ENCODE measurements at regions not wholly inside any gene's neighbourhood (a gene's known extent, or its start where the extent isn't known, plus 50 kb on each side); places are given as distances from the start of the nearest gene placed in this dataset.

DNA sequence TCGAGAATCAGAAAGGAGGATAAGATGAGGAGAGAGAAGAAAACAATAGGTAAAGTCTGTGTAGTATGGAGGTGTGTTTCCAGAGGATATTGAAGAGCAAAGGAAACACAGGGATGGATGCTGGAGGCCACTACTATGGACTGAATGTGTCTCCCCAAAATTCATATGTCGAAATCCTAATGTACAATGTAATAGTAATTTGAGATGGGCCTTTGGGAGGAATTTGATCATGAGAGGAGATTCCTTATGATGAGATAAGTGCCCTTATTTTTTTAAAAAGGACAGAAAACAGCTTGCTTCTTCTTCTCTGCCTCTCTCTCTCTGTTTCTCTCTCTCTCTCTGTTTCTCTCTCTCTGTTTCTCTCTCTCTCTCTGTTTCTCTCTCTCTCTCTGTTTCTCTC, 602.2 kb upstream of the ADAMTS5 start:
- Histone ChIP-seq H3K4ac (ENCODE audit: low read depth in 1 of 2, low read length in 2 of 2) (no peak overlapping the region), H3K36me3 (ENCODE audit: control insufficient read depth in 1 of 2, insufficient read depth in 2 of 2, low read depth in 1 of 2, low read length in 2 of 2) (no peaks in the 10 kb centered on the region), H3K9ac (ENCODE audit: low read length) (peak overlapping the region; percentile 87), H2AFZ (ENCODE audit: low read depth, low read length) (no peak overlapping the region), H3K23ac (ENCODE audit: low read length in 2 of 2) (no peak overlapping the region), H2AK5ac (ENCODE audit: low read length, severe bottlenecking) (peak overlapping the region; percentile 99), H2BK120ac (ENCODE audit: low read depth, low read length) (no peak overlapping the region), H4K8ac (ENCODE audit: low read length) (no peak overlapping the region), H3K27me3 (ENCODE audit: control insufficient read depth in 1 of 2, insufficient read depth in 1 of 2, low read length in 2 of 2) (no peaks in the 10 kb centered on the region), H3K4me3 (ENCODE audit: insufficient read depth in 1 of 2, low read depth in 1 of 2, low read length in 2 of 2) (peak overlapping the region in 1 of 2 experiments; percentile 63), H2BK15ac (ENCODE audit: low read depth, poor library complexity, severe bottlenecking) (no peak overlapping the region), H2BK5ac (ENCODE audit: low read depth, low read length, poor library complexity, severe bottlenecking) (peak overlapping the region; percentile 95), H2BK12ac (ENCODE audit: low read length in 2 of 2) (no peak overlapping the region), H3K4me1 (ENCODE audit: control insufficient read depth, insufficient read depth, low read depth, low read length) (peaks cover 2% of the 10 kb centered on the region), H3K9me3 (ENCODE audit: control insufficient read depth, low read length) (no peaks in the 10 kb centered on the region), H4K91ac (ENCODE audit: low read length) (no peak overlapping the region), H3K14ac (ENCODE audit: low read length in 2 of 2) (no peak overlapping the region), H3K18ac (ENCODE audit: low read depth in 1 of 2, low read length in 2 of 2) (no peak overlapping the region), H3K79me1 (replicated peaks; ENCODE audit: low read length, poor library complexity, severe bottlenecking) (no peaks in the 10 kb centered on the region), H3K4me2 (ENCODE audit: low read length, poor library complexity, severe bottlenecking) (no peak overlapping the region), H3K27ac (ENCODE audit: low read length, poor library complexity, severe bottlenecking) (peak overlapping the region; percentile 100)
- 95% methylated on average over 1 of the region's 2 CpGs for WGBS
- no peak for DNase-seq

- H3K36me3 ChIP-seq (ENCODE audit: control insufficient read depth in 1 of 2, insufficient read depth in 2 of 2, low read depth in 1 of 2, low read length in 2 of 2): no peaks in the 10 kb centered on the region
- H2BK5ac ChIP-seq (ENCODE audit: low read depth, low read length, poor library complexity, severe bottlenecking): no peak overlapping the region
- no peak overlapping the region for H3K23ac ChIP-seq (ENCODE audit: low read length in 2 of 2)
- H2AK5ac ChIP-seq (ENCODE audit: low read length, severe bottlenecking): peak overlapping the region; percentile 56
- H3K4ac ChIP-seq (ENCODE audit: low read depth in 1 of 2, low read length in 2 of 2): no peak overlapping the region
- no peaks in the 10 kb centered on the region for H3K79me1 ChIP-seq (replicated peaks; ENCODE audit: low read length, poor library complexity, severe bottlenecking)
- no peak for DNase-seq
- H3K4me1 ChIP-seq (ENCODE audit: control insufficient read depth, insufficient read depth, low read depth, low read length): peaks cover 2% of the 10 kb centered on the region
- H2BK12ac ChIP-seq (ENCODE audit: low read length in 2 of 2): no peak overlapping the region
- H3K14ac ChIP-seq (ENCODE audit: low read length in 2 of 2): no peak overlapping the region
- H3K4me3 ChIP-seq (ENCODE audit: insufficient read depth in 1 of 2, low read depth in 1 of 2, low read length in 2 of 2): no peak overlapping the region
- H2AFZ ChIP-seq (ENCODE audit: low read depth, low read length): no peak overlapping the region
- H4K8ac ChIP-seq (ENCODE audit: low read length): no peak overlapping the region
- no peak overlapping the region for H2BK120ac ChIP-seq (ENCODE audit: low read depth, low read length)
- no peaks in the 10 kb centered on the region for H3K9me3 ChIP-seq (ENCODE audit: control insufficient read depth, low read length)
- H3K9ac ChIP-seq (ENCODE audit: low read length): no peak overlapping the region
- H3K4me2 ChIP-seq (ENCODE audit: low read length, poor library complexity, severe bottlenecking): no peak overlapping the region
- H2BK15ac ChIP-seq (ENCODE audit: low read depth, poor library complexity, severe bottlenecking): no peak overlapping the region
- H3K18ac ChIP-seq (ENCODE audit: low read depth in 1 of 2, low read length in 2 of 2): no peak overlapping the region
- no peak overlapping the region for H4K91ac ChIP-seq (ENCODE audit: low read length)
- WGBS: 83% methylated on average over 1 of the region's 1 CpG
- H3K27me3 ChIP-seq (ENCODE audit: control insufficient read depth in 1 of 2, insufficient read depth in 1 of 2, low read length in 2 of 2): no peaks in the 10 kb centered on the region
- no peak overlapping the region for H3K27ac ChIP-seq (ENCODE audit: low read length, poor library complexity, severe bottlenecking)
These were observed 600.5 kb upstream of the ADAMTS5 start for GRCh38 chr21:27567381-27567780.

GRCh38 chr21:27566521-27566920, 599.6 kb upstream of the ADAMTS5 start:
- H2BK15ac ChIP-seq (ENCODE audit: low read depth, poor library complexity, severe bottlenecking): no peak overlapping the region
- H3K27me3 ChIP-seq (ENCODE audit: control insufficient read depth in 1 of 2, insufficient read depth in 1 of 2, low read length in 2 of 2): no peaks in the 10 kb centered on the region
- H3K9ac ChIP-seq (ENCODE audit: low read length): no peak overlapping the region
- H4K8ac ChIP-seq (ENCODE audit: low read length): no peak overlapping the region
- no peak overlapping the region for H3K18ac ChIP-seq (ENCODE audit: low read depth in 1 of 2, low read length in 2 of 2)
- H3K27ac ChIP-seq (ENCODE audit: low read length, poor library complexity, severe bottlenecking): no peak overlapping the region
- no peak for DNase-seq
- H2AK5ac ChIP-seq (ENCODE audit: low read length, severe bottlenecking): no peak overlapping the region
- H3K4me2 ChIP-seq (ENCODE audit: low read length, poor library complexity, severe bottlenecking): no peak overlapping the region
- peaks cover 2% of the 10 kb centered on the region for H3K4me1 ChIP-seq (ENCODE audit: control insufficient read depth, insufficient read depth, low read depth, low read length)
- no peak overlapping the region for H3K4ac ChIP-seq (ENCODE audit: low read depth in 1 of 2, low read length in 2 of 2)
- H2BK12ac ChIP-seq (ENCODE audit: low read length in 2 of 2): no peak overlapping the region
- H2AFZ ChIP-seq (ENCODE audit: low read depth, low read length): no peak overlapping the region
- no peak overlapping the region for H4K91ac ChIP-seq (ENCODE audit: low read length)
- H3K79me1 ChIP-seq (replicated peaks; ENCODE audit: low read length, poor library complexity, severe bottlenecking): no peaks in the 10 kb centered on the region
- 98% methylated on average over 5 of the region's 6 CpGs for WGBS
- no peak overlapping the region for H3K14ac ChIP-seq (ENCODE audit: low read length in 2 of 2)
- H3K4me3 ChIP-seq (ENCODE audit: insufficient read depth in 1 of 2, low read depth in 1 of 2, low read length in 2 of 2): no peak overlapping the region
- H3K23ac ChIP-seq (ENCODE audit: low read length in 2 of 2): no peak overlapping the region
- no peaks in the 10 kb centered on the region for H3K36me3 ChIP-seq (ENCODE audit: control insufficient read depth in 1 of 2, insufficient read depth in 2 of 2, low read depth in 1 of 2, low read length in 2 of 2)
- H2BK5ac ChIP-seq (ENCODE audit: low read depth, low read length, poor library complexity, severe bottlenecking): no peak overlapping the region
- no peaks in the 10 kb centered on the region for H3K9me3 ChIP-seq (ENCODE audit: control insufficient read depth, low read length)
- H2BK120ac ChIP-seq (ENCODE audit: low read depth, low read length): no peak overlapping the region

- Histone ChIP-seq H2AK5ac (ENCODE audit: low read length, severe bottlenecking) (peak overlapping the region; percentile 87), H3K23ac (ENCODE audit: low read length in 2 of 2) (no peak overlapping the region), H3K27me3 (ENCODE audit: control insufficient read depth in 1 of 2, insufficient read depth in 1 of 2, low read length in 2 of 2) (no peaks in the 10 kb centered on the region), H4K91ac (ENCODE audit: low read length) (no peak overlapping the region), H4K8ac (ENCODE audit: low read length) (no peak overlapping the region), H3K14ac (ENCODE audit: low read length in 2 of 2) (no peak overlapping the region), H2BK120ac (ENCODE audit: low read depth, low read length) (no peak overlapping the region), H3K9ac (ENCODE audit: low read length) (peak overlapping the region; percentile 58), H3K27ac (ENCODE audit: low read length, poor library complexity, severe bottlenecking) (peak overlapping the region; percentile 77), H2AFZ (ENCODE audit: low read depth, low read length) (no peak overlapping the region), H3K4me3 (ENCODE audit: insufficient read depth in 1 of 2, low read depth in 1 of 2, low read length in 2 of 2) (no peak overlapping the region), H3K36me3 (ENCODE audit: control insufficient read depth in 1 of 2, insufficient read depth in 2 of 2, low read depth in 1 of 2, low read length in 2 of 2) (no peaks in the 10 kb centered on the region), H3K9me3 (ENCODE audit: control insufficient read depth, low read length) (no peaks in the 10 kb centered on the region), H2BK15ac (ENCODE audit: low read depth, poor library complexity, severe bottlenecking) (no peak overlapping the region), H3K4me2 (ENCODE audit: low read length, poor library complexity, severe bottlenecking) (no peak overlapping the region), H2BK12ac (ENCODE audit: low read length in 2 of 2) (no peak overlapping the region), H3K79me1 (replicated peaks; ENCODE audit: low read length, poor library complexity, severe bottlenecking) (no peaks in the 10 kb centered on the region), H3K4me1 (ENCODE audit: control insufficient read depth, insufficient read depth, low read depth, low read length) (peaks cover 2% of the 10 kb centered on the region), H3K18ac (ENCODE audit: low read depth in 1 of 2, low read length in 2 of 2) (no peak overlapping the region), H3K4ac (ENCODE audit: low read depth in 1 of 2, low read length in 2 of 2) (no peak overlapping the region), H2BK5ac (ENCODE audit: low read depth, low read length, poor library complexity, severe bottlenecking) (no peak overlapping the region)
- DNase-seq: no peak
- WGBS: 93% methylated on average over 1 of the region's 1 CpG
These were observed 598.5 kb upstream of the ADAMTS5 start for GRCh38 chr21:27565364-27565763.
